Immature natural killer cell (primary cell): ENCODE measurements at regions not wholly inside any gene's neighbourhood (a gene's known extent, or its start where the extent isn't known, plus 50 kb on each side); places are given as distances from the start of the nearest gene placed in this dataset.

Source experiments
- DNase-seq, 3 donors: peaks; one replicate each; pipeline ENCODE4 v3.0.0; 2022; ENCODE audit warnings: mixed read lengths in 1 of 3
- H3K27ac Mint-ChIP-seq, 6 donors: one replicate each; pipeline ENCODE4 v1.8.0; 2020; ENCODE audit warnings: mixed read lengths in 6 of 6, mild to moderate bottlenecking in 5 of 6, inconsistent platforms in 4 of 6, moderate library complexity in 3 of 6
- H3K27me3 Mint-ChIP-seq, 3 donors: one replicate each; pipeline ENCODE4 v1.8.0; 2020 to 2021; ENCODE audit warnings: low read depth in 3 of 3, mild to moderate bottlenecking in 3 of 3, mixed read lengths in 3 of 3, moderate library complexity in 3 of 3, inconsistent platforms in 1 of 3
- H3K36me3 Mint-ChIP-seq, 3 donors: one replicate each; pipeline ENCODE4 v1.8.0; 2020; ENCODE audit warnings: mixed read lengths in 3 of 3, inconsistent platforms in 2 of 3, mild to moderate bottlenecking in 2 of 3
- H3K4me1 Mint-ChIP-seq, 2 donors: one replicate each; pipeline ENCODE4 v1.8.0; 2020; ENCODE audit warnings: inconsistent platforms in 2 of 2, mild to moderate bottlenecking in 2 of 2, mixed read lengths in 2 of 2, moderate library complexity in 1 of 2
- H3K4me3 Mint-ChIP-seq, 5 donors: one replicate each; pipeline ENCODE4 v1.8.0; 2020; ENCODE audit warnings: mild to moderate bottlenecking in 5 of 5, mixed read lengths in 5 of 5, inconsistent platforms in 3 of 5, moderate library complexity in 3 of 5
- H3K9me3 Mint-ChIP-seq, 6 donors: one replicate each; pipeline ENCODE4 v1.8.0; 2020; ENCODE audit warnings: mild to moderate bottlenecking in 6 of 6, mixed read lengths in 6 of 6, inconsistent platforms in 4 of 6, moderate library complexity in 3 of 6

- Mint-ChIP-seq H3K36me3 (no peaks in the 10 kb centered on the region), H3K9me3 (peaks cover 0 to 2% (median 0%) of the 10 kb centered on the region in 6 donors), H3K27ac (no peak overlapping the region), H3K27me3 (no peaks in the 10 kb centered on the region), H3K4me1 (no peaks in the 10 kb centered on the region), H3K4me3 (no peak overlapping the region)
- DNase-seq: no peak
Measured at GRCh38 chrY:19818546-19818945, 74.0 kb upstream of the KDM5D start.

DNA sequence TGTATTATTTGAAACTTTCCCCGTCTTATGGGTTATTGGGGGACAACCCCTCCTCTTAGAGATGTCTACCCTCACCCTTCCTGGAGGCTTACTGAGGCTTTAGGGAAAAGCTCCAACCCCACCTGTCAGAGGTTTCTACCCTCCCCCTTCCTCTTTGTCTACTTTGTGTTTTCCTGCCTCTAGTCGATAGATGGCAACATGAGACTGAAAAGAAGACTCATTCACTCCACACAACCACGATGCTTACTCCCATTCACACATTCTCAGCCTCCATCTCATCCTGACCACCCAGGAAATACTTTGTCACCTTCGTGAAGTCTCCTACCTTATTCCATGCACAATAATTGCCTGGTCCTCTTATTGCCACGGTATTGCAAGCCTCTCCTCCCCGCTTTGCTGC is 72.4 kb upstream of the KDM5D start:
- Mint-ChIP-seq H3K36me3 (no peaks in the 10 kb centered on the region), H3K27ac (no peak overlapping the region), H3K27me3 (no peaks in the 10 kb centered on the region), H3K4me1 (no peaks in the 10 kb centered on the region), H3K4me3 (peak overlapping the region in 1 of 5 donors; percentile 46), H3K9me3 (peaks cover 0 to 2% (median 0%) of the 10 kb centered on the region in 6 donors)
- no peak for DNase-seq

GRCh38 chrY:19816053-19816823 is 71.7 kb upstream of the KDM5D start:
- no peaks in the 10 kb centered on the region for H3K36me3 Mint-ChIP-seq
- no peak for DNase-seq
- no peaks in the 10 kb centered on the region for H3K9me3 Mint-ChIP-seq
- no peak overlapping the region for H3K27ac Mint-ChIP-seq
- no peaks in the 10 kb centered on the region for H3K27me3 Mint-ChIP-seq
- H3K4me1 Mint-ChIP-seq: no peaks in the 10 kb centered on the region
- peak overlapping the region in 1 of 5 donors; percentile 63 for H3K4me3 Mint-ChIP-seq
